Adrenal gland (tissue), 9 donors: ENCODE measurements at regions not wholly inside any gene's neighbourhood (a gene's known extent, or its start where the extent isn't known, plus 50 kb on each side); places are given as distances from the start of the nearest gene placed in this dataset.

Experiments used
- DNase-seq, 7 donors: peaks; one replicate each; pipeline ENCODE4 v3.0.0-alpha.2; 2019 to 2020
- H3K27ac ChIP-seq, 5 donors: fragments of 200-600 bp; sonication (generic) in 4 of 5; 1 replicate in 3 of 5; 2 replicates in 2 of 5; pipeline versions ENCODE4 v1.5.1 to v1.8.0; 2016 to 2020; ENCODE audit warnings: mild to moderate bottlenecking in 1 of 5
- H3K27me3 ChIP-seq: fragments of 200-600 bp; 2 replicates; pipeline ENCODE4 v1.8.0; 2021
- H3K36me3 ChIP-seq, 2 donors: fragments of 200-600 bp; replicated peaks in 1 of 2; 1 replicate in 1 of 2; 2 replicates in 1 of 2; pipeline versions ENCODE4 v1.5.1 to v1.8.0; 2018 to 2022
- H3K4me1 ChIP-seq, 2 donors: fragments of 200-600 bp; replicated peaks in 1 of 2; 1 replicate in 1 of 2; 2 replicates in 1 of 2; pipeline versions ENCODE4 v1.5.1 to v1.8.0; 2018 to 2021
- H3K4me3 ChIP-seq, 4 donors: fragments of 200-600 bp; sonication (generic) in 3 of 4; one replicate each; pipeline ENCODE4 v1.5.1; 2016 to 2018
- H3K9me3 ChIP-seq, 3 donors: fragments of 200-600 bp; sonication (generic) in 1 of 3; replicated peaks in 1 of 3; 1 replicate in 2 of 3; 2 replicates in 1 of 3; pipeline versions ENCODE4 v1.5.1 to v1.8.0; 2016 to 2021
- CTCF ChIP-seq, 6 experiments: fragments of 450-650 bp in 4 of 6; fragments of 200-600 bp in 2 of 6; sonication (generic) in 1 of 6; IDR thresholded peaks; 1 replicate in 5 of 6; 2 replicates in 1 of 6; pipeline versions ENCODE4 v1.5.1 to v1.8.0; 2016 to 2021; ENCODE audit warnings: antibody characterized with exemption in 6 of 6, mild to moderate bottlenecking in 2 of 6, moderate library complexity in 1 of 6
- POLR2A ChIP-seq, 2 donors: fragments of 450-650 bp; IDR thresholded peaks; one replicate each; pipeline ENCODE4 v1.6.1; 2017; ENCODE audit warnings: antibody characterized with exemption in 2 of 2, mild to moderate bottlenecking in 2 of 2, moderate library complexity in 1 of 2
- WGBS, 4 donors: extraction: QIAGEN DNeasy Blood & Tissue Kit in 2 of 4; methylation state at CpG; one replicate each; pipeline versions ENCODE4 v1.1.5 to v1.1.7; 2013 to 2017; 5-methylcytosine and 5-hydroxymethylcytosine counted together
- intact Hi-C, 2 donors: fragments of 100-400 bp; cut with DNase I; formaldehyde crosslinking; loops; one replicate each; pipeline versions ENCODE4 v1.14.1 to v1.15.0; 2022 to 2023
- donor health status: healthy with polysubstance abuse.
- donor health status: Bipolar disorder and iron deficiency.
- donor health status: DM: yes; HTN: yes; CAD: no.
- donor health status: DM: no; HTN: no; CAD: no.
- donor health status: DM: no; HTN: no; CAD: no.

GRCh38 chr1:101317590-101317989 lies 80.8 kb downstream of the S1PR1 start:
- Histone ChIP-seq H3K9me3 (no peaks in the 10 kb centered on the region), H3K27ac (no peak overlapping the region), H3K4me3 (no peak overlapping the region), H3K4me1 (no peaks in the 10 kb centered on the region), H3K27me3 (peaks cover 6% of the 10 kb centered on the region), H3K36me3 (no peaks in the 10 kb centered on the region)
- TF ChIP-seq POLR2A (IDR thresholded peaks at IDR 0.05), result no peak
- TF ChIP-seq CTCF (IDR thresholded peaks at IDR 0.05), result no peak
- intact Hi-C loops, result loop anchor here in 1 of 2 donors (10.0 kb wide), 1 partner anchor 117 kb away; no protein-coding TSS in a partner anchor
- DNase-seq, result no peak
- WGBS, 4 donors, result 92 to 97% (median 95%) methylated on average over 3 of the region's 3 CpGs

- no peak for TF ChIP-seq CTCF (IDR thresholded peaks at IDR 0.05)
- TF ChIP-seq POLR2A (IDR thresholded peaks at IDR 0.05), result no peak
- Histone ChIP-seq H3K27ac (no peak overlapping the region), H3K4me1 (no peaks in the 10 kb centered on the region), H3K36me3 (no peaks in the 10 kb centered on the region), H3K27me3 (peaks cover 11% of the 10 kb centered on the region), H3K9me3 (no peaks in the 10 kb centered on the region), H3K4me3 (no peak overlapping the region)
- WGBS, 4 donors, result 29 to 78% (median 68%) methylated on average over 1 of the region's 1 CpG
- DNase-seq, result no peak
- intact Hi-C loops, result no loop called here
Measured at GRCh38 chr1:101323535-101323934, 86.7 kb downstream of the S1PR1 start.

- no peak overlapping the region for H3K27ac ChIP-seq
- H3K27me3 ChIP-seq, result peaks cover 10% of the 10 kb centered on the region
- TF ChIP-seq CTCF (IDR thresholded peaks at IDR 0.05) (no peak), POLR2A (IDR thresholded peaks at IDR 0.05) (no peak)
- no peaks in the 10 kb centered on the region for H3K36me3 ChIP-seq
- no peak for DNase-seq
- 75 to 91% (median 80%) methylated on average over 1 of the region's 1 CpG for WGBS, 4 donors
- H3K4me1 ChIP-seq, result no peaks in the 10 kb centered on the region
- intact Hi-C loops, result no loop called here
- H3K4me3 ChIP-seq, result no peak overlapping the region
- H3K9me3 ChIP-seq, result no peaks in the 10 kb centered on the region
Measured at GRCh38 chr1:101325144-101325543, 88.3 kb downstream of the S1PR1 start.

- Histone ChIP-seq H3K4me1 (no peaks in the 10 kb centered on the region), H3K27ac (no peak overlapping the region), H3K36me3 (no peaks in the 10 kb centered on the region), H3K4me3 (no peak overlapping the region), H3K27me3 (peaks cover 5% of the 10 kb centered on the region), H3K9me3 (no peaks in the 10 kb centered on the region)
- TF ChIP-seq CTCF (IDR thresholded peaks at IDR 0.05) (no peak), POLR2A (IDR thresholded peaks at IDR 0.05) (no peak)
- 70 to 80% (median 77%) methylated on average over 6 of the region's 6 CpGs for WGBS, 4 donors
- no peak for DNase-seq
- intact Hi-C loops, result no loop called here
Measured at GRCh38 chr1:101330427-101331130, 93.8 kb downstream of the S1PR1 start.
